ENCODE measurements at regions not wholly inside any gene's neighbourhood (a gene's known extent, or its start where the extent isn't known, plus 50 kb on each side); places are given as distances from the start of the nearest gene placed in this dataset.

GRCh38 chr1:55369474-55369873, 154.3 kb upstream of the USP24 start:
- no peak for DNase-seq

GRCh38 chr1:55368698-55369097, 153.5 kb upstream of the USP24 start:
- DNase-seq: no peak

GRCh38 chr1:55367273-55367672, 152.1 kb upstream of the USP24 start:
- no peak for DNase-seq

- no peak for DNase-seq
These were observed 149.1 kb upstream of the USP24 start for GRCh38 chr1:55364216-55364615.

GRCh38 chr1:55363268-55363667, 148.1 kb upstream of the USP24 start:
- no peak for DNase-seq

- no peak for DNase-seq
These were observed 147.4 kb upstream of the USP24 start for GRCh38 chr1:55362558-55362957.

GRCh38 chr1:55359611-55360010, 144.4 kb upstream of the USP24 start:
- DNase-seq: no peak

- no peak for DNase-seq
These were observed 143.4 kb upstream of the USP24 start for GRCh38 chr1:55358581-55358980.

- DNase-seq: no peak
These were observed 140.4 kb upstream of the USP24 start for GRCh38 chr1:55355549-55355948.

- DNase-seq: no peak
These were observed 138.8 kb upstream of the USP24 start for GRCh38 chr1:55353707-55354620.

- no peak for DNase-seq
These were observed 137.6 kb upstream of the USP24 start for GRCh38 chr1:55352811-55353180.

GRCh38 chr1:55352080-55352810, 137.1 kb upstream of the USP24 start:
- DNase-seq: no peak

- DNase-seq: no peak
These were observed 133.2 kb upstream of the USP24 start for GRCh38 chr1:55348356-55348755.

GRCh38 chr1:55347866-55348265, 132.7 kb upstream of the USP24 start:
- DNase-seq: no peak

- no peak for DNase-seq
These were observed 131.9 kb upstream of the USP24 start for GRCh38 chr1:55347041-55347440.

- DNase-seq: no peak
These were observed 131.4 kb upstream of the USP24 start for GRCh38 chr1:55346586-55346985.

GRCh38 chr1:55339681-55340080, 124.5 kb upstream of the USP24 start:
- no peak for DNase-seq

- DNase-seq: no peak
These were observed 123.3 kb upstream of the USP24 start for GRCh38 chr1:55338448-55338820.

- DNase-seq: no peak
These were observed 122.8 kb upstream of the USP24 start for GRCh38 chr1:55337801-55338447.

- no peak for DNase-seq
These were observed 119.6 kb upstream of the USP24 start for GRCh38 chr1:55334797-55335196.

GRCh38 chr1:55334160-55334559, 119.0 kb upstream of the USP24 start:
- no peak for DNase-seq

GRCh38 chr1:55333461-55333860, 118.3 kb upstream of the USP24 start:
- DNase-seq: no peak

- no peak for DNase-seq
These were observed 116.2 kb upstream of the USP24 start for GRCh38 chr1:55331351-55331750.
